IPS-20b (cell line): ENCODE measurements at regions not wholly inside any gene's neighbourhood (a gene's known extent, or its start where the extent isn't known, plus 50 kb on each side); places are given as distances from the start of the nearest gene placed in this dataset.
"Not testable (repeated sequence)": the region's sequence is repeated elsewhere in the genome, so short reads cannot be mapped to it uniquely, and the experiment has no call there.

Source experiments
- H3K27ac ChIP-seq: one replicate; pipeline ENCODE4 v1.5.1; 2013; ENCODE audit warnings: low read length
- H3K27me3 ChIP-seq: 2 replicates; pipeline ENCODE4 v1.6.1; 2013; ENCODE audit warnings: mild to moderate bottlenecking, low read length, inconsistent platforms; ENCODE audit not compliant: insufficient read depth
- H3K36me3 ChIP-seq: 2 replicates; pipeline ENCODE4 v1.6.1; 2013; ENCODE audit warnings: low read depth, mild to moderate bottlenecking, inconsistent platforms, low read length, moderate library complexity; ENCODE audit not compliant: insufficient read depth
- H3K4me1 ChIP-seq: 2 replicates; pipeline ENCODE4 v1.6.1; 2013; ENCODE audit warnings: mild to moderate bottlenecking, control low read depth, inconsistent platforms, low read length, moderate library complexity; ENCODE audit not compliant: insufficient read depth
- H3K4me3 ChIP-seq: 2 replicates; pipeline ENCODE4 v1.5.1; 2013; ENCODE audit warnings: mild to moderate bottlenecking, low read length, inconsistent platforms
- H3K9ac ChIP-seq: 2 replicates; pipeline ENCODE4 v1.6.1; 2013; ENCODE audit warnings: low read depth, mild to moderate bottlenecking, inconsistent platforms, low read length, moderate library complexity
- H3K9me3 ChIP-seq: 2 replicates; pipeline ENCODE4 v1.6.1; 2013; ENCODE audit warnings: mild to moderate bottlenecking, low read depth, low read length, inconsistent platforms; ENCODE audit not compliant: insufficient read depth

- H3K27ac ChIP-seq: no peak overlapping the region
- H3K4me1 ChIP-seq: peaks cover 45% of the 10 kb centered on the region
- H3K4me3 ChIP-seq: no peak overlapping the region
- peaks cover 43% of the 10 kb centered on the region for H3K27me3 ChIP-seq
- no peaks in the 10 kb centered on the region for H3K9me3 ChIP-seq
- H3K9ac ChIP-seq: no peak overlapping the region
- no peaks in the 10 kb centered on the region for H3K36me3 ChIP-seq
Observed at GRCh38 chr3:182139627-182140357, 428.1 kb downstream of the SOX2 start.

GRCh38 chr3:182142928-182143327 lies 431.2 kb downstream of the SOX2 start:
- H3K4me3 ChIP-seq: peak overlapping the region; percentile 31; the same call in 1 of the 2 replicates
- peaks cover 44% of the 10 kb centered on the region for H3K4me1 ChIP-seq
- H3K27ac ChIP-seq: no peak overlapping the region

GRCh38 chr3:182143903-182144302 lies 432.2 kb downstream of the SOX2 start:
- no peak overlapping the region for H3K27ac ChIP-seq
- no peaks in the 10 kb centered on the region for H3K9me3 ChIP-seq
- H3K4me1 ChIP-seq: peaks cover 44% of the 10 kb centered on the region
- peaks cover 36% of the 10 kb centered on the region for H3K27me3 ChIP-seq
- H3K36me3 ChIP-seq: no peaks in the 10 kb centered on the region
- H3K9ac ChIP-seq: no peak overlapping the region
- no peak overlapping the region for H3K4me3 ChIP-seq

More at GRCh38 chr3:182142928-182143327, 431.2 kb downstream of the SOX2 start:
- Histone ChIP-seq H3K36me3 (no peaks in the 10 kb centered on the region), H3K9ac (no peak overlapping the region), H3K27me3 (peaks cover 46% of the 10 kb centered on the region), H3K9me3 (no peaks in the 10 kb centered on the region)

- Histone ChIP-seq H3K4me1 (peaks cover 15% of the 10 kb centered on the region; the same call in 1 of the 2 replicates), H3K27me3 (peaks cover 9% of the 10 kb centered on the region; the same call in 1 of the 2 replicates), H3K9me3 (no peaks in the 10 kb centered on the region), H3K36me3 (no peaks in the 10 kb centered on the region), H3K27ac (no peak overlapping the region), H3K9ac (no peak overlapping the region), H3K4me3 (no peak overlapping the region)
Observed at GRCh38 chr3:182148360-182148759, 436.6 kb downstream of the SOX2 start.

GRCh38 chr3:182149594-182149993 lies 437.9 kb downstream of the SOX2 start:
- peaks cover 6% of the 10 kb centered on the region; the same call in 1 of the 2 replicates for H3K4me1 ChIP-seq
- no peaks in the 10 kb centered on the region for H3K9me3 ChIP-seq
- no peak overlapping the region for H3K27ac ChIP-seq
- no peaks in the 10 kb centered on the region for H3K36me3 ChIP-seq
- H3K4me3 ChIP-seq: no peak overlapping the region
- H3K27me3 ChIP-seq: peaks cover 8% of the 10 kb centered on the region; the same call in 1 of the 2 replicates
- no peak overlapping the region for H3K9ac ChIP-seq

- H3K4me1 ChIP-seq, H3K4me3 ChIP-seq, H3K27me3 ChIP-seq, H3K27ac ChIP-seq, H3K9me3 ChIP-seq, H3K9ac ChIP-seq, H3K36me3 ChIP-seq: not testable (repeated sequence)
Observed at GRCh38 chr3:182156326-182156725, 444.6 kb downstream of the SOX2 start.

GRCh38 chr3:182165234-182165633 lies 453.5 kb downstream of the SOX2 start:
- Histone ChIP-seq H3K27me3 (no peaks in the 10 kb centered on the region), H3K4me1 (peaks cover 2% of the 10 kb centered on the region; the same call in 1 of the 2 replicates), H3K27ac (no peak overlapping the region), H3K9me3 (no peaks in the 10 kb centered on the region), H3K9ac (no peak overlapping the region), H3K4me3 (no peak overlapping the region), H3K36me3 (no peaks in the 10 kb centered on the region)

GRCh38 chr3:182172534-182172933 lies 460.8 kb downstream of the SOX2 start:
- H3K36me3 ChIP-seq: no peaks in the 10 kb centered on the region
- no peak overlapping the region for H3K27ac ChIP-seq
- H3K4me3 ChIP-seq: no peak overlapping the region
- no peaks in the 10 kb centered on the region for H3K27me3 ChIP-seq
- H3K4me1 ChIP-seq: peaks cover 7% of the 10 kb centered on the region
- H3K9ac ChIP-seq: no peak overlapping the region
- H3K9me3 ChIP-seq: no peaks in the 10 kb centered on the region

- no peaks in the 10 kb centered on the region for H3K36me3 ChIP-seq
- H3K4me1 ChIP-seq: peaks cover 13% of the 10 kb centered on the region; the same call in 1 of the 2 replicates
- no peak overlapping the region for H3K27ac ChIP-seq
- H3K4me3 ChIP-seq: no peak overlapping the region
- H3K27me3 ChIP-seq: no peaks in the 10 kb centered on the region
- no peak overlapping the region for H3K9ac ChIP-seq
- no peaks in the 10 kb centered on the region for H3K9me3 ChIP-seq
Observed at GRCh38 chr3:182178488-182179200, 466.9 kb downstream of the SOX2 start.

GRCh38 chr3:182179631-182180030 lies 467.9 kb downstream of the SOX2 start:
- Histone ChIP-seq H3K27me3 (no peaks in the 10 kb centered on the region), H3K4me1 (peaks cover 21% of the 10 kb centered on the region), H3K4me3 (no peak overlapping the region), H3K36me3 (no peaks in the 10 kb centered on the region), H3K9me3 (no peaks in the 10 kb centered on the region), H3K9ac (no peak overlapping the region), H3K27ac (no peak overlapping the region)

GRCh38 chr3:182180654-182181385 lies 469.1 kb downstream of the SOX2 start:
- H3K27me3 ChIP-seq: no peaks in the 10 kb centered on the region
- peaks cover 32% of the 10 kb centered on the region for H3K4me1 ChIP-seq
- H3K36me3 ChIP-seq: no peaks in the 10 kb centered on the region
- no peaks in the 10 kb centered on the region for H3K9me3 ChIP-seq
- H3K4me3 ChIP-seq: no peak overlapping the region
- no peak overlapping the region for H3K9ac ChIP-seq
- no peak overlapping the region for H3K27ac ChIP-seq
